H1 (cell line): ENCODE measurements at regions not wholly inside any gene's neighbourhood (a gene's known extent, or its start where the extent isn't known, plus 50 kb on each side); places are given as distances from the start of the nearest gene placed in this dataset.

Experiments used
- GTF2F1 ChIP-seq: IDR thresholded peaks from 2 replicates; pipeline ENCODE4 v1.6.1; 2012; ENCODE audit warnings: low read depth, low read length, improper control_type of control experiment, borderline replicate concordance
- PHF8 ChIP-seq: fragments of 200-600 bp; sonication (generic); conservative IDR thresholded peaks from 2 replicates; pipeline ENCODE4 v1.7.1; 2012; ENCODE audit warnings: low read depth, mild to moderate bottlenecking, inconsistent platforms, low read length, moderate library complexity
- RBBP5 ChIP-seq: IDR thresholded peaks from 2 replicates; pipeline ENCODE4 v1.7.1; 2012; ENCODE audit warnings: low read depth, mild to moderate bottlenecking, inconsistent platforms, low read length, moderate library complexity, borderline replicate concordance
- SP2 ChIP-seq: IDR thresholded peaks from 2 replicates; pipeline ENCODE4 v1.6.1; 2012; ENCODE audit warnings: mild to moderate bottlenecking, low read length, inconsistent platforms

DNA sequence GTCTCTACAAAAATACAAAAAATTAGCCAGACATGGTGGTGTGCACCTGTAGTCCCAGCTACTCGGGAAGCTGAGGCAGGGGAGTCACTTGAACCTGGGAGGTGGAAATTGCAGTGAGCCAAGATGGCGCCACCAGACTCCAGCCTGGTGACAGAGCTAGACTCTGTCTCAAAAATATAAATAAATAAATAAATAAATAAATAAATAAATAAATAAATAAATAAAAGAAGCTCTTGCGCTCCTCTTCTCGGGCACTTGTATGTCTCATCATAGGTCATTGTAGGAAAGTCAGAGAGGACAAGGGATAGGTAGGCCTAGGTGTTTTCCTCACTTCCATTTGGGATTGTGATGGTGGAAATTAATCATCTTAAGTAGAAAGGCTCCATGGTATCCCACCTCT, 252.8 kb downstream of the PIK3R1 start (continued):
- TF ChIP-seq GTF2F1 (no peak), PHF8 (no peak), RBBP5 (no peak), SP2 (no peak)
